ENCODE measurements at regions not wholly inside any gene's neighbourhood (a gene's known extent, or its start where the extent isn't known, plus 50 kb on each side); places are given as distances from the start of the nearest gene placed in this dataset.
A peak's percentile ranks its signal among the peaks of the same experiment; 100 is the strongest.

- intact Hi-C loops (cut with micrococcal nuclease; ENCODE audit: unreplicated experiment), result loop anchor here (10.0 kb wide), 1 partner anchor 215 kb away; no protein-coding TSS in a partner anchor
- H3K36me3 ChIP-seq (ENCODE audit: control insufficient read depth in 2 of 2, insufficient read depth in 2 of 2, low read length in 1 of 2), result no peaks in the 10 kb centered on the region
- H3K27me3 ChIP-seq (replicated peaks in 1 of 2; ENCODE audit: control insufficient read depth in 2 of 2, insufficient read depth in 2 of 2, low read length in 1 of 2), result no peaks in the 10 kb centered on the region
- H3K27ac ChIP-seq (ENCODE audit: control insufficient read depth, insufficient read depth), result no peak overlapping the region
- ATAC-seq (no peak), DNase-seq (ENCODE audit: low read depth, low spot score) (no peak), FAIRE-seq (no peak)
- H2AFZ ChIP-seq (ENCODE audit: control insufficient read depth, low read depth, low read length), result no peak overlapping the region
- no peak overlapping the region for H3K4me2 ChIP-seq (ENCODE audit: control insufficient read depth, insufficient read depth)
- H3K9me3 ChIP-seq (replicated peaks; ENCODE audit: control insufficient read depth, insufficient read depth, low read length), result no peaks in the 10 kb centered on the region
- no peaks in the 10 kb centered on the region for H3K4me1 ChIP-seq (ENCODE audit: control insufficient read depth, insufficient read depth, low read length)
- ChIA-PET SMC1A (ENCODE audit: uncharacterized antibody, unreplicated experiment) (interaction anchor here (0.9 to 1.7 kb wide), 2 partner anchors 163 to 734 kb away, joined by 4 to 6 read pairs; no protein-coding TSS in a partner anchor), POLR2A (no interaction called here), CTCF (interaction anchor here (1.6 kb wide), 1 partner anchor 624 kb away, joined by 4 read pairs; no protein-coding TSS in a partner anchor), RAD21 (ENCODE audit: unreplicated experiment) (interaction anchor here (2.6 kb wide), 1 partner anchor 735 kb away, joined by 10 read pairs; no protein-coding TSS in a partner anchor)
- in situ Hi-C loops (cut with MboI), result loop anchor here (10.0 kb wide), 2 partner anchors 615 to 735 kb away; no protein-coding TSS in a partner anchor
- H3K9ac ChIP-seq (ENCODE audit: control insufficient read depth, insufficient read depth, low read length), result no peak overlapping the region
- H3K4me3 ChIP-seq, result no peak overlapping the region
- H4K20me1 ChIP-seq (ENCODE audit: control insufficient read depth, insufficient read depth), result no peaks in the 10 kb centered on the region
- no TSS peak for BruUV-seq (replicated peaks)
- H3K79me2 ChIP-seq (ENCODE audit: control insufficient read depth, insufficient read depth, low read length), result no peaks in the 10 kb centered on the region
- TF ChIP-seq MEF2B (IDR thresholded peaks at IDR 0.05; ENCODE audit: partially characterized antibody, poor library complexity, severe bottlenecking) (peak; percentile 23), TCF3 (IDR thresholded peaks at IDR 0.05; ENCODE audit: borderline replicate concordance, insufficient read depth, low read depth, low read length) (no peak), ZNF592 (IDR thresholded peaks at IDR 0.05) (no peak), ASH2L (IDR thresholded peaks at IDR 0.05; ENCODE audit: borderline replicate concordance, low read depth) (no peak), ZZZ3 (IDR thresholded peaks at IDR 0.05; ENCODE audit: control insufficient read depth, insufficient read length, low read depth) (no peak)
Measured at GRCh38 chr7:13259930-13260329, 572.5 kb downstream of the ARL4A start.

Data from GM12878 (cell line).